Body of pancreas (tissue), 4 donors: ENCODE measurements at regions not wholly inside any gene's neighbourhood (a gene's known extent, or its start where the extent isn't known, plus 50 kb on each side); places are given as distances from the start of the nearest gene placed in this dataset.

Source experiments
- ATAC-seq: fragments of 150-250 bp; one replicate; pipeline ENCODE4 v1.9.1; 2016
- DNase-seq, 4 donors: peaks; one replicate each; pipeline ENCODE4 v3.0.0-alpha.2; 2019
- H3K27ac ChIP-seq, 4 donors: fragments of 200-600 bp; sonication (generic); 1 replicate in 3 of 4; 2 replicates in 1 of 4; pipeline versions ENCODE4 v1.5.1 to v1.6.1; 2016 to 2019; ENCODE audit warnings: mild to moderate bottlenecking in 1 of 4, mixed read lengths in 1 of 4, moderate library complexity in 1 of 4
- H3K27me3 ChIP-seq, 2 donors: fragments of 200-600 bp; sonication (generic); one replicate each; pipeline ENCODE4 v1.6.0; 2016; ENCODE audit warnings: mild to moderate bottlenecking in 1 of 2
- H3K36me3 ChIP-seq, 2 donors: fragments of 200-600 bp; sonication (generic); replicated peaks in 1 of 2; 2 replicates each; pipeline ENCODE4 v1.5.1; 2016; ENCODE audit warnings: low read depth in 2 of 2; ENCODE audit not compliant: insufficient read depth in 1 of 2
- H3K4me1 ChIP-seq: fragments of 200-600 bp; sonication (generic); one replicate; pipeline ENCODE4 v1.6.0; 2016
- H3K4me3 ChIP-seq, 2 donors: fragments of 200-600 bp; sonication (generic); 1 replicate in 1 of 2; 2 replicates in 1 of 2; pipeline ENCODE4 v1.5.1; 2016 to 2019
- H3K9me3 ChIP-seq, 3 donors: fragments of 200-600 bp; sonication (generic); 1 replicate in 2 of 3; 2 replicates in 1 of 3; pipeline ENCODE4 v1.5.1; 2016
- POLR2A ChIP-seq, 3 donors: fragments of 450-650 bp; IDR thresholded peaks; one replicate each; pipeline ENCODE4 v1.6.1; 2016; ENCODE audit warnings: antibody characterized with exemption in 3 of 3, mild to moderate bottlenecking in 2 of 3
- WGBS, 2 donors: methylation state at CpG; one replicate each; pipeline ENCODE4 v1.1.5; 2017; 5-methylcytosine and 5-hydroxymethylcytosine counted together
- intact Hi-C: fragments of 100-400 bp; cut with DNase I; formaldehyde crosslinking; loops from one replicate; pipeline ENCODE4 v1.15.1; 2023
- TF ChIP-seq, protein P1 (sequence below), 7 experiments: fragments of 450-650 bp in 4 of 7; fragments of 200-600 bp in 3 of 7; sonication (generic) in 3 of 7; IDR thresholded peaks; one replicate each; pipeline ENCODE4 v1.5.1; 2016 to 2019; ENCODE audit warnings: antibody characterized with exemption in 7 of 7

DNA sequence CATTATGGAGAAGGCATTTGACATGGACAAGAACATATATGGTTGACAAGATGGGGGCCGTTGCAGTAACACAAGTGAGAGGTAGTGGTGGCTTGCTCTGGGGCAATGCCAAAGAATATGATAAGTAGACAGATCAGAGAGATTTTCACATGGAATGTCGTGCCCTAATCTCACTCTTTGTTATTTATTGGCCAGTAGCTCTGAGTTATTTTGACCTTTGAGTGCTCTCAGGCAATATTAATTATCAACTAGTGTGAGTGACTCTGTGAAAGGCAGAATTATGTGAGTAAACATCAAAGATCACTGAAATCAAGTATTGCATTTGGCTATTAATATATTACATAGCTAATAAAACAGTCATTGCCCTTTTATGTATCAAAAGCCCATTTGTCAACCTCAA, 164.9 kb upstream of the ADAMTS9 start:
- H3K4me3 ChIP-seq: no peak overlapping the region
- WGBS, 2 donors: 16 to 25% methylated on average over 2 of the region's 2 CpGs
- TF ChIP-seq, protein P1, sequence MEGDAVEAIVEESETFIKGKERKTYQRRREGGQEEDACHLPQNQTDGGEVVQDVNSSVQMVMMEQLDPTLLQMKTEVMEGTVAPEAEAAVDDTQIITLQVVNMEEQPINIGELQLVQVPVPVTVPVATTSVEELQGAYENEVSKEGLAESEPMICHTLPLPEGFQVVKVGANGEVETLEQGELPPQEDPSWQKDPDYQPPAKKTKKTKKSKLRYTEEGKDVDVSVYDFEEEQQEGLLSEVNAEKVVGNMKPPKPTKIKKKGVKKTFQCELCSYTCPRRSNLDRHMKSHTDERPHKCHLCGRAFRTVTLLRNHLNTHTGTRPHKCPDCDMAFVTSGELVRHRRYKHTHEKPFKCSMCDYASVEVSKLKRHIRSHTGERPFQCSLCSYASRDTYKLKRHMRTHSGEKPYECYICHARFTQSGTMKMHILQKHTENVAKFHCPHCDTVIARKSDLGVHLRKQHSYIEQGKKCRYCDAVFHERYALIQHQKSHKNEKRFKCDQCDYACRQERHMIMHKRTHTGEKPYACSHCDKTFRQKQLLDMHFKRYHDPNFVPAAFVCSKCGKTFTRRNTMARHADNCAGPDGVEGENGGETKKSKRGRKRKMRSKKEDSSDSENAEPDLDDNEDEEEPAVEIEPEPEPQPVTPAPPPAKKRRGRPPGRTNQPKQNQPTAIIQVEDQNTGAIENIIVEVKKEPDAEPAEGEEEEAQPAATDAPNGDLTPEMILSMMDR (IDR thresholded peaks at IDR 0.05): no peak
- TF ChIP-seq POLR2A (IDR thresholded peaks at IDR 0.05): no peak
- no peaks in the 10 kb centered on the region for H3K27me3 ChIP-seq
- intact Hi-C loops: no loop called here
- H3K9me3 ChIP-seq: no peaks in the 10 kb centered on the region
- no peak for DNase-seq
- no peak overlapping the region for H3K27ac ChIP-seq
- H3K36me3 ChIP-seq: no peaks in the 10 kb centered on the region
- no peak for ATAC-seq
- H3K4me1 ChIP-seq: no peaks in the 10 kb centered on the region

DNA sequence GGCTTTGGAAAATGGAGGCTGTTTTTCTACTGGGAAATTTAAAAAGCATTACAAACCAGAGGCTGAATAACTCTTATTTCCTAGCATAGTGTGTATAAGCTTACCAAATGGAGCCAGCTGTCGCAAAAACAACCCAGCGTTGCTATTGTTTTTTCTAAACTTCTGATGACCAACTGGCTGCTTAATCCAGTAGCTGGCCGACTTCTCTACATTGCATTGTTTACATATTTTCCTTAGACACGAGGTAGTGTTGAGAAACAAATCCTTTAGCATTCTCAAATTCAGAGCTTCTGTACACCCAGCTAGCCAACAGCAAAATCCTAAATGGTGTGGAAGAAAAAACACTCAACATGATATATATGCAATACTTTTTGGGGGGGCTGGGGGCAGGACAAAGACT, 161.0 kb upstream of the ADAMTS9 start:
- no peak for ATAC-seq
- intact Hi-C loops: no loop called here

DNA sequence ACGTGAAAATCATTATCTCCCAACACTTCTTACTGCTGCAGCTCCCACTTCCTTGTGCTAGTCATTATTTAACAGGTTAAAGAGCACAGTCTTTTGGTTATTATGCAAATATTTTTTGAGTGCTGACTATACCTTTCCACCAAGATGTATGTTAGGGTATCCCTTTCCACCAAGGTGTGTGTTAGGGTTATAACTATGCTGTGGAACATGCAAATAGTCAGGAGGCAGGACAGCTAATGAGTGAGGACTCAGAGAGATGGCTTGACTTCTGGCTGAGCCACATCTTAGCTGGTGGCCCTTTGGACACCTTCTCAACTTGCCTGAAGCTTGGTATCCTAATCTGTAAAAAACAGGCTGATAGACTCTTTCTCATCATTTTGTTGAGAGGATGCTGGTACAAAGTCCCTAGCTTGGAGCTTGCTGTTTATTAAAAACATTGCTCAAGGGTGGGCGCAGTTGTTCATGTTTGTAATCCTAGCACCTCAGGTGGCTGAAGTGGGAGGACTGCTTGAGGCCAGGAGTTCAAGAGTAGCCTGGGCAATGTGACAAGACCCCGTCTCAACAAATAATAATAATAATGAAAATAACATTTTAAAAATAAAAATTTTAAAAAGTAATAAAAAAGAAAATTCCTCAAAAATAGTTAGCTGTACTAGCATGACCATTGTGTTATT, 160.5 kb upstream of the ADAMTS9 start:
- ATAC-seq (no peak), DNase-seq (no peak)
- H3K27ac ChIP-seq: no peak overlapping the region
- H3K9me3 ChIP-seq: no peaks in the 10 kb centered on the region
- no peaks in the 10 kb centered on the region for H3K27me3 ChIP-seq
- no peaks in the 10 kb centered on the region for H3K36me3 ChIP-seq
- intact Hi-C loops: no loop called here
- WGBS, 2 donors: 72 to 80% methylated on average over 3 of the region's 3 CpGs
- no peaks in the 10 kb centered on the region for H3K4me1 ChIP-seq
- TF ChIP-seq POLR2A (IDR thresholded peaks at IDR 0.05): no peak
- TF ChIP-seq, protein P1 (IDR thresholded peaks at IDR 0.05): no peak
- H3K4me3 ChIP-seq: no peak overlapping the region

More for the DNA sequence above, 161.0 kb upstream of the ADAMTS9 start:
- Histone ChIP-seq H3K36me3 (no peaks in the 10 kb centered on the region), H3K27ac (no peak overlapping the region), H3K4me3 (no peak overlapping the region), H3K9me3 (no peaks in the 10 kb centered on the region), H3K27me3 (no peaks in the 10 kb centered on the region), H3K4me1 (no peaks in the 10 kb centered on the region)
- DNase-seq: no peak
- no peak for TF ChIP-seq POLR2A (IDR thresholded peaks at IDR 0.05)
- TF ChIP-seq, protein P1 (IDR thresholded peaks at IDR 0.05): no peak
- WGBS, 2 donors: 75 to 81% methylated on average over 4 of the region's 4 CpGs

DNA sequence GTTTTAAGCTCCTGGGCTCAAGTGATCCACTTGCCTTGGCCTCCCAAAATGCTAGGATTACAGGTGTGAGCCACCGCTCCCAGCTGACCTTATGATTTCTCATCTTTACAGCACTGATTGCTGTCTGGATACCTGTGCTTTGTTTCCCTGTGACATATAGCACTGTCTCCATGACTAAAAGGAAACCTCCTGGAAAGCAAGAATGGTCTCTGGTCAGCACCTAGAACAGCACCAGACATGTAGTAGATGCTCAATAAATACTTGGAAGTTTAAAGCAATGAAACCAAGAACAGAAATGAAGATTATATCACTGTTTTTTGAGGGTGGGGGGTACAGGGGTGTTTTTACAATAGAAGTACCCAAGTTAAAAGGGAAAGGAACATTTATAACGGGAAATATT, 156.8 kb upstream of the ADAMTS9 start:
- no peak overlapping the region for H3K4me3 ChIP-seq
- intact Hi-C loops: no loop called here
- TF ChIP-seq POLR2A (IDR thresholded peaks at IDR 0.05): no peak

DNA sequence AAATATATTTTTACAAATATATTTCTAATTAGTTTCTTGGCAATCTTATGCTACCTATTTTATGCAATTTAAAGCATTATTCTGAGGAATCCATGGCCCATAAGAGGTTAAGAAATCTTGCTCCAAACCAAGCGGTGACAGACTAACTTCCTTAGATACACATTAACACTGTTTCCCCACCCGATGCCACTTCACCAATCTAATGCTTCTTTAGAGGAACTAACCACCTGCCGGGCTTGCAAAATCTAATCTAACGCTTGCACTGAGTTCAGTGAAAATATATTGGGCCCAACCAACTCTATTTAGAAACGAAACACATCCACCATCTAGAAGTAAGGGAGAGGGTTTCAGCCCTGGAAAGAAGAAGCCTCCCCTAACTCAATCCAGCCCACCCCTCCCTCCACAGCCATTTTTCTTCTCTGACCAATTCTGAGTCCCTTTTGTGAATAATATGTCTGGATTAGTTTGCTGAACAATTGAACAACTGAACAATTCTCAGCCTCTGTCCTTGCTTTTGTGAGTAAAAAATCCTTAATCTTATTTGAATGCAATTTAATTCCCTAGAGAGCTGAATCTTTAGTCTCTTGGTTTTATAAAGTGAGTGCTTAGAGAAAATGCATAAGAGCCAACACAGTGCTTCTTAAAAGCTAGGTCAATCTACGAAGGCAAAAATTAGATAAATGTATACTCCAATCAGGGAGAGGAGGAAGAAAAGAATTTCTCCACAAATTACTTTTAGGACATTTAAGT, 150.4 kb upstream of the ADAMTS9 start:
- no peak for TF ChIP-seq POLR2A (IDR thresholded peaks at IDR 0.05)
- TF ChIP-seq, protein P1 (IDR thresholded peaks at IDR 0.05): no peak
- H3K9me3 ChIP-seq: no peaks in the 10 kb centered on the region
- H3K27me3 ChIP-seq: no peaks in the 10 kb centered on the region
- no peaks in the 10 kb centered on the region for H3K4me1 ChIP-seq
- DNase-seq (no peak), ATAC-seq (no peak)
- H3K4me3 ChIP-seq: no peak overlapping the region
- intact Hi-C loops: no loop called here
- WGBS, 2 donors: 46 to 61% methylated on average over 6 of the region's 6 CpGs
- H3K36me3 ChIP-seq: no peaks in the 10 kb centered on the region
- H3K27ac ChIP-seq: no peak overlapping the region

More for the DNA sequence above, 156.8 kb upstream of the ADAMTS9 start:
- Histone ChIP-seq H3K9me3 (no peaks in the 10 kb centered on the region), H3K36me3 (no peaks in the 10 kb centered on the region), H3K27ac (no peak overlapping the region), H3K27me3 (no peaks in the 10 kb centered on the region), H3K4me1 (no peaks in the 10 kb centered on the region)
- DNase-seq: no peak
- WGBS, 2 donors: 93 to 95% methylated on average over 2 of the region's 2 CpGs
- no peak for ATAC-seq
